GM18505 (cell line): ENCODE measurements at regions not wholly inside any gene's neighbourhood (a gene's known extent, or its start where the extent isn't known, plus 50 kb on each side); places are given as distances from the start of the nearest gene placed in this dataset.
"Not testable (repeated sequence)": the region's sequence is repeated elsewhere in the genome, so short reads cannot be mapped to it uniquely, and the experiment has no call there.

Experiments used
- ATAC-seq: cut with Tn5 transposase; IDR thresholded peaks from one replicate; pipeline ENCODE4 v1.9.1; 2021; ENCODE audit not compliant: unreplicated experiment
- POLR2A ChIP-seq: IDR thresholded peaks from 4 replicates; pipeline ENCODE4 v1.6.1; 2011; ENCODE audit warnings: borderline replicate concordance; ENCODE audit not compliant: insufficient read depth, insufficient read length; ENCODE audit errors: extremely low read depth

DNA sequence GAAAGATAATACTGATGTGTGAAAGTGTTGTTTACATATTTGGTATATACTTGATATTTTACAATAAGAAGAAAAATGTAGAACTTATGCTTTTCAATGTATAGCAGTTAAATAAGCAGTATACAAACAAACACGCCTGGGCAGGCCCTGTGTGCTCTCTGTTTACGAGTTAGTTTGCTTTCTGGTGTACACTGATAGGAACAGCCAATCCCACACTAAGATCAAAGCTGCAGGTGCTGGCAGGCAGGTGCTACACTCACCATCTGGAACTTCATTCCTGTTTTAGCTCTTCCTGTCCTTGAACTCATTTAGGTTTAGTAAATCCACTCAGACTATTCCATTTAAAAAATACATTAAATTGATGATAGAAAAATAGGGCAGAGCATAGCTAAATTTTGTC lies 614.7 kb upstream of the ST8SIA4 start:
- no peak for TF ChIP-seq POLR2A

DNA sequence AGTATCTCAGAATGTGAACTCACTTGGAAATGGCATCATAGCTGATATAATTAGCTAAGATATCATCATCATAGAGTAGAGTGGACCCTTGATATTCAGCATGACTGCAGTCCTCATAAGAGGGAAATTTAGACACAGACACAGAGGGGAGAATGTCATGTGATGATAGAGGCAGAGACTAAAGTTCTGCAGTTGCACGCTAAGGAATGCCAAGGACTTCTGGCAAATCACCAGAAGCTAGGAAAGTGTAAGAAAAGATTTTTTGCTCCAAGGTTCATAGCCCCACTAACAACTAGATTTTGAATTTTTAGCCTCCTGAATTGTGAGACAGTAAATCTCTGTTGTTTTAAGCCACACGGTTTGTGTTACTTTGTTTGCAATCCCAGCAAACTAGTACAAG lies 612.6 kb upstream of the ST8SIA4 start:
- no peak for ATAC-seq

More for the DNA sequence above, 614.7 kb upstream of the ST8SIA4 start:
- ATAC-seq, result no peak

GRCh38 chr5:101505891-101506570 lies 602.9 kb upstream of the ST8SIA4 start:
- no peak for TF ChIP-seq POLR2A
- no peak for ATAC-seq

More for the DNA sequence above, 612.6 kb upstream of the ST8SIA4 start:
- TF ChIP-seq POLR2A, result no peak

GRCh38 chr5:101482931-101483330 lies 579.8 kb upstream of the ST8SIA4 start:
- no peak for TF ChIP-seq POLR2A
- no peak for ATAC-seq

- no peak for ATAC-seq
- TF ChIP-seq POLR2A, result no peak
Observed at GRCh38 chr5:101473483-101473882, 570.4 kb upstream of the ST8SIA4 start.

DNA sequence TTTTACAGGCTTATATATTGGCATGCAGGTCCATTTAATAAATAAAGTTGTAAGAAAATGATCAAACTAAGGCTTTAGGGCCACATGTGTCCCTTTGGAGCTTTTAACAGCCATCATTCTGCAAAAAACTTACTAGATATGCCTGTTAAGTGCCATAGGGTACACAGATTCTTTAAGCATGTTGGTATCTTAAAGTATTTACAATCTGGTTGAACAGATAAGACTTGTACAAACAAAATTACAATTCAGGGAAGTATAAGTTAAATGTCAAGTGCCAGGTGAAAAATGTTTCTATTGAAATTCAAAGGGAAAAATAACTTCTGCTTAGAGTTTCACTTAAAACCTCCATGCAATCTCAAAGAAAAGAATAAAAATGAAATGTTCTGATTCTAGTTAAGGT lies 558.4 kb upstream of the ST8SIA4 start:
- no peak for ATAC-seq
- no peak for TF ChIP-seq POLR2A

DNA sequence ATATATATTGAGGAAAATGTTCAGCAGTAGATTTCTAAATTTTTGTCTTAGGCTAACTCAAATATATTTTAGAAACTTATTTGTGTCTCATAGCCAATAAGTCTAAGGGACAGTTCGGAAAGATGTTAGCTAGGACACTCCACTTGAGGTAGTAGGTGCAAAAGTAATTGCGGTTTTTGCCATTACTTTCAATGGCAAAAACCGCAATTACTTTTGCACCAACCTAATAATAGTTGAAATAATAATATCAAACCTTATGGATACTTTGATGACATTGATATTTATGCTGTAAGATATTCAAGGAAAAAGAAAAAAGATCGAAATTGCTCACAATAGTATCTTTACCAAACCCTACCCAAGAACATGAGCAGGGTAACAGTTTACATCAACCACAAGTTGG lies 555.5 kb upstream of the ST8SIA4 start:
- no peak for ATAC-seq
- no peak for TF ChIP-seq POLR2A

GRCh38 chr5:101455851-101456250 lies 552.8 kb upstream of the ST8SIA4 start:
- TF ChIP-seq POLR2A, result no peak
- ATAC-seq, result no peak

DNA sequence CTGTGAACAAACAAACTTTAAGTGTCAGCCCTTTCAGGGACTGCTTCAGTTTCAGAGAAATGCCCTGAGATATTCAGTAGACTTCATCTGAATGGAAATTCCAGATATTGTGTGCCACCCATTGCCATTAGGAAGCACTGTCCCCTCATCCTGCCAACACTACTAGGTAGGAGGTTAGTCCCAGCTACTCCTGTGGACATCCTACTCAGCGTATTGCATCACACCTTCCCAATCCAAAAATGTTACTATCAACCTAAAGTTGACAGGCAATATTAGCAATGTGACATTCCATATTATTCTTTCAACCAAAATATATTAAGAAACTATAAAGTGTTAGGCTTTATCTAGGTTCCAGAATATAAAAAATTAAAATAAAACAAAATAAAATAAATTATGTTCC lies 552.0 kb upstream of the ST8SIA4 start:
- ATAC-seq, result no peak
- no peak for TF ChIP-seq POLR2A

GRCh38 chr5:101442281-101442680 lies 539.2 kb upstream of the ST8SIA4 start:
- ATAC-seq, result not testable (repeated sequence)

DNA sequence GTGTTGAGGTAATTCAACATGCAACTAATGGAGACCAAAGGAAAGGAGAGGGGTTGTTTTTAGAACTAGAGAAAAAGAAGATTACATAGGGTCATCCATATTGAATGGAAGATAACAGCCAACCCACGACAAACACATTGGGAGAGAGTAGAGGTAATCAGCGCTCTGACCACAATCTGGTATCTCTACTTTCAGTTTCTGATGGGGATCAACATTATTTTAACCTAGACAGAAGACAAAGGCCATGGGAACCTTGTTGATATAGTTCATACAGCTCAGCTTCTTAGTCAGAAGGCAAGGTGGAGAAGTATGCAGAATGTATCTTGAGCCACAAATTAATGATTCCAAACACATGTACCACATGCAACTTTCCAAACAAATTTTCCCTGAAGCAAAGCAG lies 537.1 kb upstream of the ST8SIA4 start:
- no peak for ATAC-seq
- TF ChIP-seq POLR2A, result no peak

- ATAC-seq, result no peak
- no peak for TF ChIP-seq POLR2A
Observed at GRCh38 chr5:101437351-101437750, 534.3 kb upstream of the ST8SIA4 start.

DNA sequence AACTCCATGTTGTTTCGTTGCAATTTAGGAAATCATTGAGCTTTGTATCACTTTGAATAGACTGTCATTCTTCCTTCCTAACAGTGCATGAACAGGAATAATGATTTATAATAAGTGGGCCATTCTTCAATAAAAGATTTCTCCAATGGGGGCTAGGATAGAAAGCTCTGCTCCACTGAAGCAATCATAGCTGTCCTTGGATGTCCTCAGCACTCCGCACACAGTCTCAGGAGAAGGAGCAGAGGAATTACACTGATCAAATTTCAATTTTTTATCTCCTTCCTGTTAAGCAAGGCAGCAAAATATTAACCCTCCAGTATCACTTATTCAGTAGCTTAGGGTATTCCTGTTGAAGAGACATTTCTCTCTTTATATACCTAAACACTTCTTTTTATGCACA lies 532.7 kb upstream of the ST8SIA4 start:
- TF ChIP-seq POLR2A, result no peak
- no peak for ATAC-seq

DNA sequence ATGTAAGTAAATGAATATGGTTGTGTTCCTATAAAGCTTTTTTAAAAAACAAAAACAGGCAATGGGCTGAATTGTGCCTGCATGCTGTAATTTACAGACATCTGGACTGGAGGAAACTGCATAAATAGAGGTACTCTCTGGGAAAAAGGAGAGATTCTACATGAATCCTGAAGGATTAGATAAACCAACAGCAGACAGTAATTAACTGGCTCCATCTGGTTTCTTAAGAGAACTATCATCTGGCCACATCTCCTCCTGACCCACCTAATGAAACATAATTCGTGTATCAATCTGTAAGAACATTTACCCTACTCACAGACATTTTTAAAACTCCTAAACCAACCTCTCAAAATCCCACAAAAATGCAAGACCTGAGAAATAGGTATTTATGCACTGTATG lies 528.1 kb upstream of the ST8SIA4 start:
- ATAC-seq, result no peak

DNA sequence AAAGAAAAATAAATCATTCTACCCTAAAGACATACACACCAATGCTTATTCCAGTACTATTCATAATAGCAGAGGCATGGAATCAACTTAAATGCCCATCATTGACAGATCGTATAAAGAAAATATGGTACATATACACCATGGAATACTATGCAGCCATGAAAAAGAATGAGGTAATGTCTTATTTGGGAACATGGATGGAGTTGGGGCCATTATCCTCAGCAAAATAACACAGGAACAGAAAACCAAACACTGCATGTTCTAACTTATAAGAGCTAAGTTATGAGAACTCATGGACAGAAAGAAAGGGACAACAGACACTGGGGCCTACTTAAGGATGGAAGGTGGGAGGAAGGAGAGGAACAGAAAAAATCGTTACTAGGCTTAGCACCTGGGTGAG lies 527.5 kb upstream of the ST8SIA4 start:
- no peak for ATAC-seq
- no peak for TF ChIP-seq POLR2A

More for the DNA sequence above, 528.1 kb upstream of the ST8SIA4 start:
- TF ChIP-seq POLR2A, result no peak
